ENCODE measurements at regions not wholly inside any gene's neighbourhood (a gene's known extent, or its start where the extent isn't known, plus 50 kb on each side); places are given as distances from the start of the nearest gene placed in this dataset.
A peak's percentile ranks its signal among the peaks of the same experiment; 100 is the strongest.
"Not testable (repeated sequence)": the region's sequence is repeated elsewhere in the genome, so short reads cannot be mapped to it uniquely, and the experiment has no call there.

- DNase-seq: no peak
Observed at GRCh38 chr5:101721543-101721942, 574.5 kb downstream of the SLCO4C1 start.

GRCh38 chr5:101720033-101720432 is 576.1 kb downstream of the SLCO4C1 start:
- no peak for DNase-seq

GRCh38 chr5:101717721-101718120 is 578.4 kb downstream of the SLCO4C1 start:
- no peak for DNase-seq

GRCh38 chr5:101716941-101717340 is 579.1 kb downstream of the SLCO4C1 start:
- DNase-seq: no peak

- DNase-seq: not testable (repeated sequence)
Observed at GRCh38 chr5:101715790-101716189, 580.3 kb downstream of the SLCO4C1 start.

GRCh38 chr5:101689306-101689705 is 606.8 kb downstream of the SLCO4C1 start:
- DNase-seq: no peak

- DNase-seq: no peak
Observed at GRCh38 chr5:101688156-101688555, 607.9 kb downstream of the SLCO4C1 start.

- peak; percentile 2 for DNase-seq
Observed at GRCh38 chr5:101687349-101687985, 608.6 kb downstream of the SLCO4C1 start.

GRCh38 chr5:101686536-101687157 is 609.4 kb downstream of the SLCO4C1 start:
- DNase-seq: no peak

GRCh38 chr5:101679816-101680215 is 616.3 kb downstream of the SLCO4C1 start:
- DNase-seq: no peak

- peak; percentile 33 for DNase-seq
Observed at GRCh38 chr5:101678481-101679193, 617.4 kb downstream of the SLCO4C1 start.

GRCh38 chr5:101677961-101678360 is 618.1 kb downstream of the SLCO4C1 start:
- DNase-seq: no peak

GRCh38 chr5:101676646-101677045 is 619.4 kb downstream of the SLCO4C1 start:
- no peak for DNase-seq

GRCh38 chr5:101675510-101676219 is 620.4 kb downstream of the SLCO4C1 start:
- DNase-seq: no peak

- no peak for DNase-seq
Observed at GRCh38 chr5:101673120-101673519, 623.0 kb downstream of the SLCO4C1 start.

- no peak for DNase-seq
Observed at GRCh38 chr5:101664071-101664791, 631.9 kb downstream of the SLCO4C1 start.

- no peak for DNase-seq
Observed at GRCh38 chr5:101663543-101663942, 632.5 kb downstream of the SLCO4C1 start.

- DNase-seq: no peak
Observed at GRCh38 chr5:101662263-101662662, 633.8 kb downstream of the SLCO4C1 start.

- no peak for DNase-seq
Observed at GRCh38 chr5:101658433-101658832, 637.7 kb downstream of the SLCO4C1 start.

- no peak for DNase-seq
Observed at GRCh38 chr5:101653996-101654395, 642.1 kb downstream of the SLCO4C1 start.

- DNase-seq: no peak
Observed at GRCh38 chr5:101647861-101648260, 648.2 kb downstream of the SLCO4C1 start.

GRCh38 chr5:101643794-101644193 is 652.3 kb downstream of the SLCO4C1 start:
- no peak for DNase-seq

GRCh38 chr5:101637599-101637998 is 658.5 kb downstream of the SLCO4C1 start:
- DNase-seq: no peak
